GM19463 (cell line): ENCODE measurements at regions not wholly inside any gene's neighbourhood (a gene's known extent, or its start where the extent isn't known, plus 50 kb on each side); places are given as distances from the start of the nearest gene placed in this dataset.
A peak's percentile ranks its signal among the peaks of the same experiment; 100 is the strongest.
"Not testable (repeated sequence)": the region's sequence is repeated elsewhere in the genome, so short reads cannot be mapped to it uniquely, and the experiment has no call there.

Experiments used
- ATAC-seq: cut with Tn5 transposase; IDR thresholded peaks from one replicate; pipeline ENCODE4 v1.9.1; 2021; ENCODE audit warnings: mild to moderate bottlenecking, moderate library complexity; ENCODE audit not compliant: unreplicated experiment

DNA sequence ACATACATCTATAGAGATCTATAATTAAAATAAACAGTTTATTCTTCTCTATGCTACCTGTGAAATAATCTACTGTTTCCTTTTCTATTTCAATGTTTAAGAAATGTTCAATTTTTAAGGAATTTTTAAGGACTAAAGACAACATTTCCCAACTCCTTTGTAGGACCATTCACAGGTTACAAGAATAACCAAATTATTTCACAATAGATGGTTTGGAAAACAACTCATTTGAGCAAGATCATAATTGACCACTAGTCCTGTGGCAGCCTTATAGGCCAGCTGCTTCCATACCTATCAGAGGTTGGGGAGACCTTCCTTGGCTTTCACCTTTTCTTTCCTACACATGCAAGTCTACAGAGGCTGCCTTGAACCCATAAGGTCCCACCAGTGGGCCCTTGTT lies 193.7 kb downstream of the TTC39B start:
- ATAC-seq: no peak

DNA sequence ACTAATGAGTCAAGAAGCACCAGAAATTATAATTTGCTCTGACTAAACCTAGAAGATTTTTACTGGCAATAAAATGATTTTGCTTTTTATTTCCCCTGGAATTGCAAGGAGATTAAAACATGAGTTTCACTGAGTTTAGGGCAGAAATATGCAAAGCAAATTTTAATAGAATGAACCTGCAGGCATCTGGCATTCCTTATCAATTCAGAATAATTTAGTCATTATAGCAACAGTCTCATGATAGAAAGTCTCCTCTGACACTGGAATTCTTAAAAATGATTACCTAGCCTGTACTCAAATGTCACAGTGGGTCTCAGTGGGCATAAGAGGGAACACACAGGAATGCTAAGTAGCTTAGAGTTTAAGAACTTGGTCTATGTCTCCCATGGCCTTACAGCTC lies 195.9 kb downstream of the TTC39B start:
- no peak for ATAC-seq

DNA sequence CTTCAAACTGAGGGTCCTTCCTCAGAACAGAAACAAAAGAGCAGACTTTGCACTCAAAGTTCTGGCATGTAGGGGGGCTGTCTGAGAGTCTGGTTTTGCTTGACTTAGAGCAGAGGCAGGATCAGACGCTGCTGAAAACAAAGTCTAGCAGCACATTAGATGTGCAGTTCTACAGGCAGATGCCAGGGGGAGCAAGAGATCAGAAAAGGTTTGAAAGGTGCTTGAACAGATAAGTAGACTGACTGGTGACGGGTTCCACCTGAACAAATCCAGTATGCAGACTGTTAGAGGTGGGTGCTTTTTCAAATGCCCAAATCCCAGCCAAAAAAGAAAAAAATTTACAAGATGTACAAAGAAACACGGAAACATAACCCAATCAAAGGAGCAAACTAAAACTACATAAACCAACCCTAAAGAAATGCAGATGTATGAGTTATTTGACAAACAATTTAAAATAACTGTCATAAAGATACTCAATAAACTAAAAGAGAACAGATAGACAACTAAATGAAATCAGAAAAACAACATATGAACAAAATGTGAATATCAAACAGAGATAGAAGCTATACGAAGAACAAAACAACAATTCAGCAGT lies 194.7 kb upstream of the FREM1 start:
- peak; percentile 83 for ATAC-seq

DNA sequence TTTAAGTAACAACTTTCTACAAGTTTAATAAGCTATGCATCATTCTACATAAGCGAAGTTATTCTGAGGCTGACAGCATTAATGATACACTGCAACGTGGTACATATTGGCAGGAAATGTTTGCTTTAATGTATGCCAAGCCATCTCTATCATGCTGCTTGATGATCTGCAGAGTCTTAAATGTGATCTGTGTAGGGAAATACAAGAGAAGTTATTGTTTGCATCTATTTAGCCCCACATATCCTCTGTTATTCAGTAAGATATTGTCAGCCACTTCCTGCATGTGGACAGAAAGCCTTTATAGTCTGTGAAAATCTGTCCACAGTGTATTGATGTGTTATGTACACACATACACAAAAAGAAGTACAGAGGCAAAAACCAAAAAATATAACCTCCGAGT lies 193.1 kb upstream of the FREM1 start:
- ATAC-seq: no peak

DNA sequence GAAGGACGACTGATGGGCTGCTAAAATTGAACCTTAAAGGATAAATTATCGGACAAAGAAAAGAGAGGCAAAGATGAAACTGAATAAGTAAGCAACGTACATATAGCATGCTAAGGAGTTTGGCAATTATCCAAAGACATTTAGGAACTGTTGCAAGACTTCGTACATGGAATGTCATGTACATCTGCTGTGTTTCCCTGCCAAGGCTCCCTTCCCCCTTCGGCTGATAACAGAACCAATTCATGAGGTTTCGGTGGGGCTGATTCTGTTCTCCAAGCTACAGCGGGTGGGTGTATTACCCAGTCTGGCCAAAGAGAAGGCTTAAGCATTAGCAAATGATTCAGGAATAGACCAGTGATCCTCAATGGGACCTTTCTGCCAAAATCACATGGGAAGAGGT lies 190.9 kb upstream of the FREM1 start:
- ATAC-seq: no peak

DNA sequence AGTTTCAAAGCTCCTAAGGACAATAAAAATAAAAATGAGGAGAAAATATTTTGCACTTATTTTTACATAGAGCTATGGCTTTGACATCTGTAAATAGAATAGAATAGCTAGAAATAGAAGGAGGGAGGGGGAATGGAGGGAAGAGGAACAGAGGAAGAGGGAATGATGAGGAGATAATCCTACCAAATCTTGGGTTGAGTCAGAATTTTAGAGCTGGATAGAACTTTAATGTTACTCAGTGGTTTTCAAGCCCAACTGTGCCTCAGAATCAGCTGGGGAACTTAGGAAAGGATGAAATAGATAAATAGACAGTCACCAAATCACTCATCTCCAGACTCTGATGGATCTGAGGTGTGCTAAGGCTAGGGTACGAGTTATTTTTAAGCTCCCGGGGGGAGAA lies 190.3 kb upstream of the FREM1 start:
- no peak for ATAC-seq

DNA sequence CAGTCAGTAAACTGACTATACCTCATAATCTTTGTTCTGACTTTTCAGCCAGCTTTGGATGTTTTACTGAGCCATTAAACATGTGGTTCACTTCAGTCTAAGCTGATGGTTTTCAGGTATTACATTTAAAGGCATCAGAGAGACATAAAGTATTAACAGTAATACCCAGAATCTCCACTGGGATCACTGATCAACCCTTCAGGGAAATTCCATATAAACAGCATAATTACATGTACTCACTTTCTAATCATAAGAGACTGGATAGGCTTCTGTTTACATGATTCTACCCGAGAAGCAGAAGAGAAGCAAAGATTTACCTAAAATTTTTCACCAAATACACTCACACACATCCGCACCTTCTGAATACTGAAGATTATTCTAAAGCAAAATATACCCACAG lies 186.7 kb upstream of the FREM1 start:
- ATAC-seq: no peak

DNA sequence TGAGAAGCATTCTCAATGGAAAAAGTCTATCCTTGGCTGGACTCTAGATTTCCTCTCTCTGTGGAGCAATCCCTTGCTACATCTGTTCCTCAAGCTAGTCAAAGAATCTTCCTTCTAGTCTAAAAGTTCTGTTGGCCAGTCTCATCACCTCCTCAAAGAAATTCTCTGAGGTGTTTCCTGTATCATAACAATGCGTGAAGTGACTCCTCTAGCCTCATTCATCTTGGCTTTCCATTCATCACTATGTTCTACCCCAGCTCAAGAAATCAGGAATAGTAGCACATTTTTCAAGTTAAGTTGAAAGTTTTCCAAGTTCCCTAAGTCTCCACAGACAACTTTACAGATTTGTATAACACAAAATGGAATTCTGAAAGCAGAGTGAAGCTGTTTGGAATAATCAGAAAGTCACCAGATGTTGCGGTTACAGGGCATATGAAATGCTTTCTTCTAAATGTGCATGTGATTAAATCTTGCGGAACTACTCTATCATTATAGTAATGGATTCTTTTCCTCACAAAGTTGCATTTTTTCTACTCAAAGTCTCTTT lies 176.6 kb upstream of the FREM1 start:
- ATAC-seq: no peak

DNA sequence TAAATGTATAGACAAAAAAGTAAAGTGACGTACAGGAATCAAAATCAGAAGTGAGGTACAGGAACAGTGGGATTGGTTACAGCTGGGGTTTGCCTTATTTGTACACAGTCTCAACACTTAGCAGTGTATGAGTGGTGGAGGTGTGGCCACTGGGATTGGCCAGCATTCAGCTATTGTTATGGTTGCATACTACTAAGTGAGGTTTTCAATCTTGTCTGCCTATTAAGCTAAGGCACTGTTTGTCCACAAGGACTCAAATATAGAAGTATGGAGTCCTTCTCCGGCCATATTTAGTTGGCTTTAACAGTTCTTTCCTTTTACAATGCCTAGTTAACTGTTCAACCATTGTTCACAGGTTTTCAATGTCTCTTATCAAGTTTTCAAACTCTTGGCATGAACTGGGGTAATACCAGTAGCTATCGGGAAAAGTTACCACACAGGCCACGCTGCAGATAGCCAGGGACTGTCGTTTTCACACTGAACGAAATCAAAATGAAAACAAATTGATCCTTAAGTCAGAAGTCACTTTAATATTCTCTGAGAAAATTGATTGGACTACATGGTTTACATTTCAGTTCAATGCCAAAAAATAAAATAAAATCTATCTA lies 176.0 kb upstream of the FREM1 start:
- ATAC-seq: no peak

DNA sequence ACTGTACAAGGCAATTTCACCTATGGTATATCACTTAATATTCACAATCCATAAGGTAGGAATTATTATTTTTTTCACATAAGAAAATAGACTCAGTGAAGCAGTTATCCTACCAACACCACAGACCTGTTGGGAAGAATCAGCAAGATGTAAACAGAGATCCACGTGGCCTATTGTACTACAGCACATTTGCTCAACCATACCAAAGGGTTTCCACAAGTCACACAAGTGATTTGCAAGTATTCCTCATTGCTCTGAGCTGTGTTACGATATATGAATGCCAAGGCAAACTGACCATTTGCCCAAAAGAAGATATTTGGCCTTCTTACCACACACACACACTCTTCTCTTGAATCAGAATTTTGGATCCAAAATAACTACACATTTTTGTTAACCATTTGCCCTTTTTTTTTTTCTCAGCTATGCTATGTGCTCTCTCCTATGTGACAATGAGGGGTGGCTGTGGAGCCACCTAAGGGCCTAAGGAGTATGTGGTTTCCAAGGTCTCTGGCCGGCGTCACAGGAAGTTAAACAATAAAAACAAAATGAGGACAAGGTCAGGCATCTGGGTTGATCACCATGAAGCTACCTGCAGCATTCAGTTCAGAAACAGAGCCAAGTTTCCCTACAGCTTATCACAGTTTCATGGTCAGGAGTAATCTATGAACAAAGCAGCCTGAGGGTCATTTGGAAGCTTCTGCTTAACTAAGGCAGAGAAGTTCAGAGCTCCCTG lies 171.0 kb upstream of the FREM1 start:
- no peak for ATAC-seq

DNA sequence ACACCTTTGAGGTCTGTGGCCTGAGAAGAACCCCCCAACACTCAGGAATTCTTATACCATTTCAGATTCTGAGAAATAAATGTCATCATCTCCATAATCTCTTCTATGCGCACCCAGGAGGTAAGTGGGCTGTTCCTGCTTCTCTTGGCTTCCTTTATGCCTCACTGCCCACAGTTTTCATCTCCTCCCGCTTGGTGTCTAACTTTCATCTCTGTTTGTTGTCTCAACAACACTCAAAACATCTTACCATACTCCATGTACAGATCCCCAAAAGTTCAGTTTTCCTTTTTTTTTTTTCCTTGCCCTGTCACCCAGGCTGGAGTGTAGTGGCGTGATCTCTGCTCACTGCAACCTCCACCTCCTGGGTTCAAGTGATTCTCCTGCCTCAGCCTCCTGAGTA lies 170.2 kb upstream of the FREM1 start:
- ATAC-seq: no peak

DNA sequence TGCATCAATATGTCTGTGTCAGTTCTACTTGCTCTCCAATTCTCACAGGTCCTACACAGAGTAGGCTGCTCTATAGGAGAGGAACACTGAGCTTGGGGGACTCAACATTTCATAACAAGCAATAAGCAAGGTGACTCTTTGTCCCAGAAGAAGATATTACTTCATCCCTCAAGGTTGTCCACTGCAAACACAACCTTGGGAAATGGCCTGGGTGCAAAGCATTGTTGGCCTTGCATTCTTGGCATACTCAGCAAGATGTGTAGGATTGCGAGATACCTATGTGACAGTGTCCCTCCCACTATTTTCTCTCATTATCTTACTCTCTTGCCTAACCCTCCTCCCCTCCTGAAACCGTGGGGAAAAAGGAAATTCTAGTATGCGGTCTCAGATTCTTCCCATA lies 169.8 kb upstream of the FREM1 start:
- ATAC-seq: no peak

DNA sequence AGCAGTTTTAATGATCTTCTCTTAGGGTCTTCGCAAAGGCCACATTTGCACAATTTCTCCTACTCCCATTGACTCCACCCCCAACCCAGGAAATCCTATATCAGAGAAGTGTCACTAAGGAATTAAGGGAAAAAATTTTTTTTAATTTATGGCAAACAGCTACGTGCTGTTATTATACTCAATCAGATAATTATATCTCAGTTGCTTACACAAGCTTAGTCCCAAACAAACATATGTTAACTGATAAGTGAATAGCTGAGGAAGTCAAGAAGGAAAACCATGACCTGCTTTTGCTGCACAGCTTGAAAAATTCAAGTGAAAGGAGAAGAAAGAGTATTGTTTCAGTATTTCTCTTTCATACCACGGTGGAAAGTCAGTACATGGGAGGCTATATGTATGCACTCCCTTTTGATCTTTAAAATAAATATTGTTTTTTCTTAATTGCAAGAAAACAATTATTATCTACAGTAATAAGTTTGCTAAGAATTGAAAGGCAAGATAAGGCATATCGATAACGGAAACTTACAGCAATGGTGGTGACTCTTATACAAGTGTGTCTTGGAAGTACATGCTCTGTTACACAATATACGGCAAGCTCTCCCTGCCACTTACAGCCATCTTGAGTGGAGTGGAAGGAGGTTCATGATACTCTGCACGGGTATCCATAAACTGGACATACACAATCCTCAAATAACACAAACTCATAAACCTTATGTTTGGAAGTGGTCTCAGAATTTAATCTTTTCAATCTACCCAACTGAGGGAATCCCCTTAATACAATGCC lies 167.9 kb upstream of the FREM1 start:
- ATAC-seq: no peak

DNA sequence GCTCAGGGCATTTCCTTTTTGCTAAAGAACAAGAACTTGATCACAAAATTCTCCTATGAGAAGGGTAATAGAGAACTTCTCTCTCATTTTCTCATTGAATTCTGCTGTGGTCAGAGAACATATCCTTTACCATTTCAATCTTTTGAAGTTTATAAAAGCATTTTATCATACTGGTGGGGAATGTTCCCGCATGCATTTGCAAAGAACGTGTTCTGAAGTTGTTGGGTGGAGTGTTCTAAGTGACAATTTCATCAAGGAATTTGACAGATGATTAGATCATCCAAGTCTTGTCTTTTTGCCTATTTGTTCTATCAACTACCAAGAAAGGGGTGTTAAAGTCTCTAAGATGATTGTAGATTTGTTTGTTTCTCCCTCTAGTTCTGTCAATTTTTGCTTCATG lies 163.4 kb upstream of the FREM1 start:
- ATAC-seq: no peak

DNA sequence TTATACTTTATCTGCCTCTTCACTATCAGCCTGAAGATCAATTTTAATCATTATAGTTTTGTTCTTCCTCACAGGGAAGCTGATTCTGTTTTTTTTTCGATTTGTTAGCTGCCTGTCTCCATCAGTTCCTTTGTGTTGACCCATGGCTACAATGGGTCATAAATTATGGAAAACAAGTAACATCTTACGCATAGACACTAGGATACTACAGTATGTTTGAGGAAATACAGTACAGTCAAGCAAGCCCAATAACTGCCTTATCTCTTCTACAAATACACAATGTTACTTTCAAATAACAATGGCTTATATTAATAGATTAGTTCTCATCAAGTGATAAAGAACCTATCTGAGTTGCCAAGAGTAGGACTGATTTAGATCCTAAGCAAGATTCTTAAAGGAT lies 160.5 kb upstream of the FREM1 start:
- no peak for ATAC-seq

DNA sequence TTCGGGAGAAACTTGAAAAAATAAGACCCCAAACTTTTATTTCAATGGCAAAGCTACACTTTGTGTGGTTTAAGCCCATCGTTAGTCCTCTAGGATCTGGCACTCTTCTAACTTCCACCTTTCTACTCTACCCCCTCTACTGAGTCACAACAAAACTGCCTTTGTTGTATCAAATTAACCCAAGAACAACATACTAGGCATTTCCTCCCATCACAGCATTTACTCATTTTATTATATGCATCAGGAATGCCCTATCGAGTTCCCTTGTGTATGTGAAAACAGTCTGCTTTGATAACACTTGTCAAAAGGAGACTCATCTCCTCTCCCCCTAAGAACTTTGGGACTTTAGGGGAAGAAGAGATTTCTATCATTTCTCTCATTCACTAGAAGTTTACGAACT lies 158.9 kb upstream of the FREM1 start:
- no peak for ATAC-seq

DNA sequence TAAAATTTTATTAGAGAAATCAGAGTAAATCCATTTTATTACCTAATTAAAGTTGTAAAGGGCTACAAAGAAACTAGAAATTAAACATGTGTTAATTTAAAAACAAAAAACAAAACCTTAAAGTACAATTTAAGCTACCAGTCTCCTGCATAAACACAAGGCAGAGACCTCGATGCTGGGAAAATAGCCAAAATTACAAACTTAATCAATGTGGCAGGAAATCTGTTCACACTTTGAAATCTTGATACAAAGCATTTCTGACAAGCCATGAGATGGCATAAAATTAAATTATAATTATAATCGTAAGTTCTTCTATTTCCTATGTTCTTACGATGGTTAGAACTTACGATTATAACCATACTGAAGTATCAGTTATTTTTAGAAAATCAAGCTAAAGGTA lies 158.0 kb upstream of the FREM1 start:
- no peak for ATAC-seq

DNA sequence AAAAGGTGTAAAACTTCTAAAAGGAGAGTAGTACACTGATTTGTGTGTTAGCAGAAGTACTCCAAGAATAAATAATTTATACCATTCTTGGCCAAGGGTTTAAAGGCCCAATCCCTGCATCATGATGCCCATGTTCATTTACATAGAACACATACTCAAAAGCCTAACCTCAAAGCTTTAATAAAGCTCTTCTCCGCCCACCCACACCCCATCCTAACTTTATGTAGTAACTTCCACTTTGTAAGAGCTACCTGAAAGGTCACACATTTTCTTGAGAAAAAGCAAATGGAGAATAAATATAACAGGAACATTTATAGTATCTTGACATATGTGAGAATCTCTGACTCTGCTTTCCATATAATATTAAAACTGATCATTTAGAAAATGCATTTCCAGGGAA lies 148.8 kb upstream of the FREM1 start:
- no peak for ATAC-seq

DNA sequence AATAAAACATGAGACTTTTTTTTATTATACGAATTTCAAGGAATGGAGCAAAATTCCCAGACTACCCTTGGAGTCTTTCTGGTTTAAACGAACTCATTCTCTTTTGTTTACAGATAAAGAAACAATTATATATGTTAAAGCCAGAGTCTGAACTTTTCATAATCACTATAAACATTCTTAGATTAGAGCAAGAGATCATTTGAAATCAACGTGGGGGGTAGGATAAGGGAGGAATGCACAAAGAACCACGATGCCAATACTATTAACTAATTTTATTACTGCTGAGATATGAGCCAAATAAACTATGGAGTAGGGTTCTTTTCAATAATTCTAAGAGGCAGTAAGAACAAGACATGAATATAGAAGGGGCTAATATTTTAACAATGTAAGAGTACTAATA lies 148.0 kb upstream of the FREM1 start:
- ATAC-seq: no peak

DNA sequence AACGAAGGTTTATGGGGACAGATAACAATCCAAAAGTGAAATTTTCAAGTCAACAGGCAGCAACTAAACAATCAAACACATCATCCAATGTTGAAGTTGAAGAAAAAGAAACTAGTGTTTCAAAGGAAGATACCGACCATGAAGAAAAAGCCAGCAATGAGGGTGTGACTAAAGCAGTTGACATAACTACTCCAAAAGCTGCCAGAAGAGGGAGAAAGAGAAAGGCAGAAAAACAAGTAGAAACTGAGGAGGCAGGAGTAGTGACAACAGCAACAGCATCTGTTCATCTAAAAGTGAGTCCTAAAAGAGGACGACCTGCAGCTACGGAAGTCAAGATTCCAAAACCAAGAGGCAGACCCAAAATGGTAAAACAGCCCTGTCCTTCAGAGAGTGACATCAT lies 145.1 kb upstream of the FREM1 start:
- ATAC-seq: not testable (repeated sequence)

DNA sequence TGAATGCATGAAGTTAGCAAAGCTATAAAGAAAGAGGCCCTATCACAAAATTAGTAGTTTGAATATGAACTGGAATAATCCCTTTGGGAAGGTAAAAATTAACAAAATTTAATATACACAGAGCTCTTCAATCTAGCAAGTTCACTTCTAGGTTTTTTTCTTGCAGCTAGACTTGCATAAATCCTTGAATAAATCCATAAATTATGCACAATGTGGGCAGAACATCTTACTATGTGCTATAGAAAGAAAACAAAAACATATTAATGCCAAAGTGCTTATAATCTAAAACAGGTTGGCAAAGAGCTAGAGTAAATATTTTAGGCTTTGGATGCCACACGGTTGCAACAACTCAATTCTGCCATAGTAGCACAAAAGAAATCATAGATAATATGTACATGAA lies 138.5 kb upstream of the FREM1 start:
- ATAC-seq: no peak
